Erythroblast (primary cell): ENCODE measurements at regions not wholly inside any gene's neighbourhood (a gene's known extent, or its start where the extent isn't known, plus 50 kb on each side); places are given as distances from the start of the nearest gene placed in this dataset.

Experiments
- GATA1 ChIP-seq: IDR thresholded peaks from 2 replicates; pipeline ENCODE4 v1.6.1; 2011; ENCODE audit warnings: low read depth, mild to moderate bottlenecking, control low read depth, low read length, moderate library complexity
- POLR2A ChIP-seq: IDR thresholded peaks from 2 replicates; pipeline ENCODE4 v1.6.1; 2011; ENCODE audit warnings: mild to moderate bottlenecking, low read length

- no peak for TF ChIP-seq POLR2A
- TF ChIP-seq GATA1 = no peak
Observed at GRCh38 chr9:22919423-22919822, 472.8 kb downstream of the DMRTA1 start.
